BE2C (cell line): ENCODE measurements at regions not wholly inside any gene's neighbourhood (a gene's known extent, or its start where the extent isn't known, plus 50 kb on each side); places are given as distances from the start of the nearest gene placed in this dataset.

ENCODE experiments used
- DNase-seq: peaks from one replicate; pipeline ENCODE4 v3.0.0-alpha.2; 2020
- H3K27me3 ChIP-seq: fragments of 250-450 bp; sonication (Bioruptor Pico); 2 replicates; pipeline ENCODE4 v1.5.1; 2020; ENCODE audit warnings: mild to moderate bottlenecking
- H3K36me3 ChIP-seq: fragments of 250-450 bp; sonication (Bioruptor Pico); 2 replicates; pipeline ENCODE4 v1.5.1; 2020; ENCODE audit warnings: mild to moderate bottlenecking
- H3K4me1 ChIP-seq: fragments of 250-450 bp; sonication (Bioruptor Pico); 2 replicates; pipeline ENCODE4 v1.5.1; 2020
- H3K4me3 ChIP-seq: 2 replicates; pipeline ENCODE4 v1.5.1; 2011; ENCODE audit warnings: low read depth, low read length
- H3K9me3 ChIP-seq: fragments of 250-450 bp; sonication (Bioruptor Pico); 2 replicates; pipeline ENCODE4 v1.5.1; 2020
- CTCF ChIP-seq: IDR thresholded peaks from 2 replicates; pipeline ENCODE4 v1.5.1; 2012; ENCODE audit warnings: mild to moderate bottlenecking, low read depth, low read length

GRCh38 chr9:80509358-80509757, 937.6 kb downstream of the TLE4 start:
- Histone ChIP-seq H3K9me3 (no peaks in the 10 kb centered on the region), H3K4me1 (no peaks in the 10 kb centered on the region), H3K4me3 (no peak overlapping the region), H3K27me3 (no peaks in the 10 kb centered on the region), H3K36me3 (no peaks in the 10 kb centered on the region)
- TF ChIP-seq CTCF = peak; percentile 16; the same call in 1 of the 2 replicates
- no peak for DNase-seq

GRCh38 chr9:80507611-80508010, 935.8 kb downstream of the TLE4 start:
- no peak for DNase-seq
- H3K36me3 ChIP-seq = no peaks in the 10 kb centered on the region
- no peak for TF ChIP-seq CTCF

GRCh38 chr9:80504601-80505230, 933.0 kb downstream of the TLE4 start:
- no peaks in the 10 kb centered on the region for H3K4me1 ChIP-seq
- no peak overlapping the region for H3K4me3 ChIP-seq
- TF ChIP-seq CTCF = no peak
- no peaks in the 10 kb centered on the region for H3K36me3 ChIP-seq
- no peaks in the 10 kb centered on the region for H3K27me3 ChIP-seq
- DNase-seq = no peak
- H3K9me3 ChIP-seq = no peaks in the 10 kb centered on the region

More at GRCh38 chr9:80507611-80508010, 935.8 kb downstream of the TLE4 start:
- Histone ChIP-seq H3K9me3 (no peaks in the 10 kb centered on the region), H3K4me1 (no peaks in the 10 kb centered on the region), H3K27me3 (no peaks in the 10 kb centered on the region), H3K4me3 (no peak overlapping the region)

GRCh38 chr9:80503671-80504281, 932.0 kb downstream of the TLE4 start:
- no peak for DNase-seq
- no peak overlapping the region for H3K4me3 ChIP-seq
- H3K36me3 ChIP-seq = no peaks in the 10 kb centered on the region
- no peaks in the 10 kb centered on the region for H3K4me1 ChIP-seq
- H3K9me3 ChIP-seq = no peaks in the 10 kb centered on the region
- TF ChIP-seq CTCF = no peak
- no peaks in the 10 kb centered on the region for H3K27me3 ChIP-seq

GRCh38 chr9:80502306-80502705, 930.5 kb downstream of the TLE4 start:
- Histone ChIP-seq H3K27me3 (no peaks in the 10 kb centered on the region), H3K4me1 (no peaks in the 10 kb centered on the region), H3K36me3 (no peaks in the 10 kb centered on the region), H3K4me3 (no peak overlapping the region), H3K9me3 (no peaks in the 10 kb centered on the region)
- no peak for TF ChIP-seq CTCF
- no peak for DNase-seq

- DNase-seq = no peak
- Histone ChIP-seq H3K4me1 (no peaks in the 10 kb centered on the region), H3K27me3 (no peaks in the 10 kb centered on the region), H3K36me3 (no peaks in the 10 kb centered on the region), H3K4me3 (no peak overlapping the region), H3K9me3 (no peaks in the 10 kb centered on the region)
- TF ChIP-seq CTCF = no peak
These were observed 929.9 kb downstream of the TLE4 start for GRCh38 chr9:80501635-80502034.
